ENCODE measurements at regions not wholly inside any gene's neighbourhood (a gene's known extent, or its start where the extent isn't known, plus 50 kb on each side); places are given as distances from the start of the nearest gene placed in this dataset.

GRCh38 chr13:53601113-53601512, 572.5 kb downstream of the OLFM4 start:
- DNase-seq, result no peak
- no peaks in the 10 kb centered on the region for H3K9me3 ChIP-seq
- no peak overlapping the region for H3K4me3 ChIP-seq
- TF ChIP-seq POLR2A (IDR thresholded peaks at IDR 0.05) (no peak), CTCF (IDR thresholded peaks at IDR 0.05) (no peak)
- intact Hi-C loops (cut with DNase I; ENCODE audit: low total_unique reads), result no loop called here
- no peaks in the 10 kb centered on the region for H3K36me3 ChIP-seq
- no peaks in the 10 kb centered on the region for H3K27me3 ChIP-seq
- no peak overlapping the region for H3K27ac ChIP-seq
- H3K4me1 ChIP-seq, result no peaks in the 10 kb centered on the region

GRCh38 chr13:53605326-53605725, 576.7 kb downstream of the OLFM4 start:
- no peak for DNase-seq
- no peaks in the 10 kb centered on the region for H3K27me3 ChIP-seq
- H3K9me3 ChIP-seq, result no peaks in the 10 kb centered on the region
- H3K4me1 ChIP-seq, result no peaks in the 10 kb centered on the region
- no peak overlapping the region for H3K4me3 ChIP-seq
- no peaks in the 10 kb centered on the region for H3K36me3 ChIP-seq
- no peak overlapping the region for H3K27ac ChIP-seq
- TF ChIP-seq POLR2A (IDR thresholded peaks at IDR 0.05) (no peak), CTCF (IDR thresholded peaks at IDR 0.05) (no peak)
- intact Hi-C loops (cut with DNase I; ENCODE audit: low total_unique reads), result no loop called here

GRCh38 chr13:53612200-53612599, 583.6 kb downstream of the OLFM4 start:
- H3K9me3 ChIP-seq, result no peaks in the 10 kb centered on the region
- no peaks in the 10 kb centered on the region for H3K27me3 ChIP-seq
- no peak for TF ChIP-seq CTCF (IDR thresholded peaks at IDR 0.05)
- no peak for TF ChIP-seq POLR2A (IDR thresholded peaks at IDR 0.05)
- no peak overlapping the region for H3K27ac ChIP-seq
- no peaks in the 10 kb centered on the region for H3K4me1 ChIP-seq
- H3K36me3 ChIP-seq, result peaks cover 0 to 4% of the 10 kb centered on the region in 2 donors
- intact Hi-C loops (cut with DNase I; ENCODE audit: low total_unique reads), result no loop called here
- DNase-seq, result no peak
- H3K4me3 ChIP-seq, result no peak overlapping the region

- no peaks in the 10 kb centered on the region for H3K4me1 ChIP-seq
- no peak overlapping the region for H3K27ac ChIP-seq
- H3K9me3 ChIP-seq, result no peaks in the 10 kb centered on the region
- H3K4me3 ChIP-seq, result no peak overlapping the region
- intact Hi-C loops (cut with DNase I; ENCODE audit: low total_unique reads), result no loop called here
- H3K36me3 ChIP-seq, result no peaks in the 10 kb centered on the region
- H3K27me3 ChIP-seq, result no peaks in the 10 kb centered on the region
- no peak for DNase-seq
- TF ChIP-seq CTCF (IDR thresholded peaks at IDR 0.05), result no peak
- TF ChIP-seq POLR2A (IDR thresholded peaks at IDR 0.05), result no peak
Observed at GRCh38 chr13:53622456-53622855, 593.8 kb downstream of the OLFM4 start.

- Histone ChIP-seq H3K4me3 (no peak overlapping the region), H3K27me3 (no peaks in the 10 kb centered on the region), H3K36me3 (no peaks in the 10 kb centered on the region), H3K27ac (no peak overlapping the region), H3K9me3 (no peaks in the 10 kb centered on the region), H3K4me1 (no peaks in the 10 kb centered on the region)
- TF ChIP-seq POLR2A (IDR thresholded peaks at IDR 0.05) (no peak), CTCF (IDR thresholded peaks at IDR 0.05) (no peak)
- no peak for DNase-seq
- intact Hi-C loops (cut with DNase I; ENCODE audit: low total_unique reads), result no loop called here
Observed at GRCh38 chr13:53623146-53623545, 594.5 kb downstream of the OLFM4 start.

Data from uterus (tissue), 3 donors.